ENCODE measurements at regions not wholly inside any gene's neighbourhood (a gene's known extent, or its start where the extent isn't known, plus 50 kb on each side); places are given as distances from the start of the nearest gene placed in this dataset.

- TF ChIP-seq CTCF (IDR thresholded peaks at IDR 0.05) (no peak), POLR2A (IDR thresholded peaks at IDR 0.05) (no peak)
Measured at GRCh38 chr2:166614503-166614902, 120.5 kb upstream of the SCN7A start.

Measured in tibial nerve (tissue), 3 donors.